Neuronal stem cell (in vitro differentiated cells): ENCODE measurements at regions not wholly inside any gene's neighbourhood (a gene's known extent, or its start where the extent isn't known, plus 50 kb on each side); places are given as distances from the start of the nearest gene placed in this dataset.

Source experiments
- DNase-seq: peaks from one replicate; pipeline ENCODE4 v3.0.0-alpha.2; 2013; ENCODE audit warnings: low spot score
- H2AFZ ChIP-seq: one replicate; pipeline ENCODE4 v1.6.1; 2013; ENCODE audit warnings: mild to moderate bottlenecking, low read length, inconsistent platforms
- H2AK5ac ChIP-seq: 2 replicates; pipeline ENCODE4 v1.6.1; 2013; ENCODE audit warnings: low read depth, mild to moderate bottlenecking, inconsistent platforms, low read length, moderate library complexity, mixed read lengths
- H2BK120ac ChIP-seq: 2 replicates; pipeline ENCODE4 v1.6.1; 2013; ENCODE audit warnings: low read depth, mild to moderate bottlenecking, inconsistent platforms, low read length, moderate library complexity, mixed read lengths
- H2BK12ac ChIP-seq: one replicate; pipeline ENCODE4 v1.6.1; 2013; ENCODE audit warnings: low read length, inconsistent platforms
- H2BK15ac ChIP-seq: 2 replicates; pipeline ENCODE4 v1.6.1; 2013; ENCODE audit warnings: mild to moderate bottlenecking, low read length, inconsistent platforms, mixed read lengths
- H2BK5ac ChIP-seq: one replicate; pipeline ENCODE4 v1.6.1; 2013; ENCODE audit warnings: inconsistent platforms, mild to moderate bottlenecking, low read length, moderate library complexity
- H3K14ac ChIP-seq: one replicate; pipeline ENCODE4 v1.6.1; 2013; ENCODE audit warnings: low read length, inconsistent platforms
- H3K18ac ChIP-seq: 2 replicates; pipeline ENCODE4 v1.6.1; 2013; ENCODE audit warnings: low read length, inconsistent platforms
- H3K23ac ChIP-seq: 2 replicates; pipeline ENCODE4 v1.6.1; 2013; ENCODE audit warnings: low read depth, mild to moderate bottlenecking, mixed read lengths, low read length, inconsistent platforms; ENCODE audit not compliant: poor library complexity
- H3K27ac ChIP-seq: replicated peaks from 3 replicates; pipeline ENCODE4 v1.5.1; 2013; ENCODE audit warnings: low read length, inconsistent platforms
- H3K27me3 ChIP-seq, 3 experiments: 2 replicates each; pipeline ENCODE4 v1.6.1; 2013; ENCODE audit warnings: low read length in 3 of 3, mild to moderate bottlenecking in 2 of 3, inconsistent platforms in 1 of 3, low read depth in 1 of 3, mixed read lengths in 1 of 3, moderate library complexity in 1 of 3; ENCODE audit not compliant: control insufficient read depth in 3 of 3, insufficient read depth in 3 of 3
- H3K36me3 ChIP-seq, 2 donors: replicated peaks in 1 of 2; 2 replicates each; pipeline ENCODE4 v1.6.1; 2013; ENCODE audit warnings: low read length in 2 of 2; ENCODE audit not compliant: control insufficient read depth in 2 of 2, insufficient read depth in 2 of 2
- H3K4ac ChIP-seq: 2 replicates; pipeline ENCODE4 v1.6.1; 2013; ENCODE audit warnings: inconsistent platforms, mild to moderate bottlenecking, low read length, moderate library complexity
- H3K4me1 ChIP-seq, 2 donors: 1 replicate in 1 of 2; 2 replicates in 1 of 2; pipeline ENCODE4 v1.6.1; 2013; ENCODE audit warnings: low read length in 2 of 2, low read depth in 1 of 2; ENCODE audit not compliant: control insufficient read depth in 2 of 2, insufficient read depth in 1 of 2
- H3K4me2 ChIP-seq: one replicate; pipeline ENCODE4 v1.6.1; 2013; ENCODE audit warnings: mild to moderate bottlenecking, low read length, inconsistent platforms; ENCODE audit not compliant: insufficient read depth, poor library complexity, severe bottlenecking
- H3K4me3 ChIP-seq, 2 donors: 2 replicates each; pipeline ENCODE4 v1.5.1; 2013; ENCODE audit warnings: low read length in 2 of 2, mild to moderate bottlenecking in 2 of 2, inconsistent platforms in 1 of 2, moderate library complexity in 1 of 2
- H3K79me1 ChIP-seq: one replicate; pipeline ENCODE4 v1.6.1; 2013; ENCODE audit warnings: low read depth, mild to moderate bottlenecking, inconsistent platforms, low read length, moderate library complexity
- H3K9ac ChIP-seq: one replicate; pipeline ENCODE4 v1.6.1; 2013; ENCODE audit warnings: mild to moderate bottlenecking, low read depth, low read length, inconsistent platforms; ENCODE audit not compliant: poor library complexity
- H3K9me3 ChIP-seq, 2 donors: replicated peaks in 1 of 2; 2 replicates each; pipeline versions ENCODE3 to v1.6.1; 2013; ENCODE audit warnings: low read length in 2 of 2, mild to moderate bottlenecking in 2 of 2, inconsistent platforms in 1 of 2, low read depth in 1 of 2, mixed read lengths in 1 of 2, moderate library complexity in 1 of 2; ENCODE audit not compliant: control insufficient read depth in 2 of 2, insufficient read depth in 1 of 2
- H4K8ac ChIP-seq: one replicate; pipeline ENCODE4 v1.6.1; 2013; ENCODE audit warnings: low read depth, mild to moderate bottlenecking, inconsistent platforms, low read length, moderate library complexity
- H4K91ac ChIP-seq: one replicate; pipeline ENCODE4 v1.6.1; 2013; ENCODE audit warnings: low read length, low read depth, mild to moderate bottlenecking, inconsistent platforms; ENCODE audit not compliant: poor library complexity
- WGBS, 2 donors: extraction: QIAGEN DNeasy Blood & Tissue Kit; methylation state at CpG; one replicate each; pipeline ENCODE4 v1.1.7; 2013; ENCODE audit warnings: missing lambda C conversion rate in 2 of 2, mixed read lengths in 1 of 2; ENCODE audit not compliant: insufficient read length in 2 of 2, insufficient replicate concordance in 1 of 2; ENCODE audit errors: extremely low coverage in 2 of 2; 5-methylcytosine and 5-hydroxymethylcytosine counted together

GRCh38 chr3:33936921-33937525, 138.6 kb downstream of the PDCD6IP start:
- no peaks in the 10 kb centered on the region for H3K36me3 ChIP-seq
- no peak overlapping the region for H2AK5ac ChIP-seq
- no peak overlapping the region for H3K9ac ChIP-seq
- no peaks in the 10 kb centered on the region for H3K9me3 ChIP-seq
- H2BK120ac ChIP-seq = no peak overlapping the region
- H4K8ac ChIP-seq = no peak overlapping the region
- no peak overlapping the region for H2BK15ac ChIP-seq
- H3K23ac ChIP-seq = no peak overlapping the region
- no peak overlapping the region for H4K91ac ChIP-seq
- H2BK12ac ChIP-seq = no peak overlapping the region
- no peak overlapping the region for H2AFZ ChIP-seq
- H2BK5ac ChIP-seq = no peak overlapping the region
- H3K4ac ChIP-seq = no peak overlapping the region
- no peak overlapping the region for H3K4me3 ChIP-seq
- no peak for DNase-seq
- H3K18ac ChIP-seq = no peak overlapping the region
- H3K4me1 ChIP-seq = peaks cover 0 to 4% of the 10 kb centered on the region in 2 donors
- H3K27me3 ChIP-seq = no peaks in the 10 kb centered on the region
- H3K27ac ChIP-seq = no peak overlapping the region
- H3K4me2 ChIP-seq = no peak overlapping the region
- H3K14ac ChIP-seq = no peak overlapping the region
- H3K79me1 ChIP-seq = no peaks in the 10 kb centered on the region
- WGBS, 2 donors = no CpG with 5 or more reads among the region's 1 CpG

DNA sequence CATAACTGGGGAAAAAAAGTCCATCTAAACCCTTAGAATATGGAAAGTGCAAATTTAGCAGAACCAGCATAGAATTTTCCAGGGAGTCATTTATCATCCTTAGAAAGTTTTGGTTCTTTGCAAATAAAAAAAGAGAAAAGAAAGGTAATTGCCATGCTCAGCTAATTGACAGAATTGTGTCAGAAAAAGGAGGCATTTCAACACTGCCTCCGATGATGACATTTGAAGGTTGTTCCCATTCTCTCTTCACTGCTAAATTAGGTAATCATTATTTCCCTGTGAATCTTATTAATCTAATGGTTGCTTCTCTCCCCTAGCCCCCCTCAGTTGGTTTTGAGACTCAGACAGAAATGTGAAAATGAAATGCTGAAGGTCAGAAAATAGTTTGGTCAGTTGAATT, 139.2 kb downstream of the PDCD6IP start:
- Histone ChIP-seq H3K36me3 (no peaks in the 10 kb centered on the region), H4K91ac (no peak overlapping the region), H3K4me2 (no peak overlapping the region), H3K27me3 (no peaks in the 10 kb centered on the region), H3K4me3 (no peak overlapping the region), H2BK15ac (no peak overlapping the region), H2AK5ac (no peak overlapping the region), H4K8ac (no peak overlapping the region), H3K23ac (no peak overlapping the region), H2BK120ac (no peak overlapping the region), H3K9ac (no peak overlapping the region), H3K4ac (no peak overlapping the region), H3K9me3 (no peaks in the 10 kb centered on the region), H3K79me1 (no peaks in the 10 kb centered on the region), H3K14ac (no peak overlapping the region), H3K18ac (no peak overlapping the region), H2BK12ac (no peak overlapping the region), H2AFZ (no peak overlapping the region), H3K27ac (no peak overlapping the region), H2BK5ac (no peak overlapping the region), H3K4me1 (peaks cover 0 to 4% of the 10 kb centered on the region in 2 donors)
- WGBS, 2 donors = no CpG with 5 or more reads among the region's 1 CpG
- no peak for DNase-seq

- no peak overlapping the region for H3K9ac ChIP-seq
- H3K4me3 ChIP-seq = no peak overlapping the region
- H2BK5ac ChIP-seq = no peak overlapping the region
- H3K18ac ChIP-seq = no peak overlapping the region
- no peak overlapping the region for H3K14ac ChIP-seq
- H2AFZ ChIP-seq = no peak overlapping the region
- H3K4me2 ChIP-seq = no peak overlapping the region
- no peak overlapping the region for H2BK15ac ChIP-seq
- H3K36me3 ChIP-seq = no peaks in the 10 kb centered on the region
- DNase-seq = no peak
- no peak overlapping the region for H4K91ac ChIP-seq
- H2BK12ac ChIP-seq = no peak overlapping the region
- H2BK120ac ChIP-seq = no peak overlapping the region
- H3K23ac ChIP-seq = no peak overlapping the region
- no peak overlapping the region for H4K8ac ChIP-seq
- no CpG with 5 or more reads among the region's 5 CpGs for WGBS, 2 donors
- H3K4me1 ChIP-seq = peaks cover 0 to 4% of the 10 kb centered on the region in 2 donors
- H3K27ac ChIP-seq = no peak overlapping the region
- H3K27me3 ChIP-seq = no peaks in the 10 kb centered on the region
- H3K9me3 ChIP-seq = no peaks in the 10 kb centered on the region
- H2AK5ac ChIP-seq = no peak overlapping the region
- no peaks in the 10 kb centered on the region for H3K79me1 ChIP-seq
- no peak overlapping the region for H3K4ac ChIP-seq
These were observed 141.7 kb downstream of the PDCD6IP start for GRCh38 chr3:33940149-33940548.

- no peak overlapping the region for H2BK15ac ChIP-seq
- H3K23ac ChIP-seq = no peak overlapping the region
- no peaks in the 10 kb centered on the region for H3K27me3 ChIP-seq
- no peak overlapping the region for H3K27ac ChIP-seq
- H3K36me3 ChIP-seq = no peaks in the 10 kb centered on the region
- H3K4me2 ChIP-seq = no peak overlapping the region
- no peak overlapping the region for H2BK12ac ChIP-seq
- no peak overlapping the region for H2AFZ ChIP-seq
- WGBS, 2 donors = no CpG with 5 or more reads among the region's 4 CpGs
- H3K4me1 ChIP-seq = peaks cover 0 to 4% of the 10 kb centered on the region in 2 donors
- no peak overlapping the region for H2AK5ac ChIP-seq
- H2BK5ac ChIP-seq = no peak overlapping the region
- H2BK120ac ChIP-seq = no peak overlapping the region
- H3K9ac ChIP-seq = no peak overlapping the region
- no peak overlapping the region for H3K18ac ChIP-seq
- no peaks in the 10 kb centered on the region for H3K79me1 ChIP-seq
- H4K8ac ChIP-seq = no peak overlapping the region
- no peak overlapping the region for H3K4ac ChIP-seq
- H3K14ac ChIP-seq = no peak overlapping the region
- DNase-seq = no peak
- H3K4me3 ChIP-seq = no peak overlapping the region
- H3K9me3 ChIP-seq = no peaks in the 10 kb centered on the region
- no peak overlapping the region for H4K91ac ChIP-seq
These were observed 142.3 kb downstream of the PDCD6IP start for GRCh38 chr3:33940736-33941135.
